HG02970 (cell line): ENCODE measurements at regions not wholly inside any gene's neighbourhood (a gene's known extent, or its start where the extent isn't known, plus 50 kb on each side); places are given as distances from the start of the nearest gene placed in this dataset.

Experiments used
- ATAC-seq: cut with Tn5 transposase; IDR thresholded peaks from one replicate; pipeline ENCODE4 v1.9.1; 2021; ENCODE audit warnings: mild to moderate bottlenecking, moderate library complexity, moderate number of reproducible peaks; ENCODE audit not compliant: unreplicated experiment, low FRiP score

- ATAC-seq: no peak
Observed at GRCh38 chr6:145228962-145229582, 506.2 kb downstream of the EPM2A start.

GRCh38 chr6:145233955-145234354 lies 501.4 kb downstream of the EPM2A start:
- no peak for ATAC-seq

- ATAC-seq: no peak
Observed at GRCh38 chr6:145235207-145235606, 500.1 kb downstream of the EPM2A start.

- no peak for ATAC-seq
Observed at GRCh38 chr6:145238787-145239186, 496.5 kb downstream of the EPM2A start.

- no peak for ATAC-seq
Observed at GRCh38 chr6:145241039-145241438, 494.3 kb downstream of the EPM2A start.

- no peak for ATAC-seq
Observed at GRCh38 chr6:145241721-145242120, 493.6 kb downstream of the EPM2A start.

GRCh38 chr6:145244349-145245100 lies 490.8 kb downstream of the EPM2A start:
- no peak for ATAC-seq

- no peak for ATAC-seq
Observed at GRCh38 chr6:145245119-145245518, 490.2 kb downstream of the EPM2A start.

GRCh38 chr6:145247692-145248419 lies 487.5 kb downstream of the EPM2A start:
- no peak for ATAC-seq

- ATAC-seq: no peak
Observed at GRCh38 chr6:145250436-145250835, 484.9 kb downstream of the EPM2A start.

GRCh38 chr6:145252737-145253136 lies 482.6 kb downstream of the EPM2A start:
- no peak for ATAC-seq

GRCh38 chr6:145254649-145255401 lies 480.5 kb downstream of the EPM2A start:
- no peak for ATAC-seq

- no peak for ATAC-seq
Observed at GRCh38 chr6:145257704-145258103, 477.6 kb downstream of the EPM2A start.

GRCh38 chr6:145258122-145258521 lies 477.2 kb downstream of the EPM2A start:
- no peak for ATAC-seq

- ATAC-seq: no peak
Observed at GRCh38 chr6:145260484-145261175, 474.7 kb downstream of the EPM2A start.

GRCh38 chr6:145261758-145262157 lies 473.6 kb downstream of the EPM2A start:
- no peak for ATAC-seq

- no peak for ATAC-seq
Observed at GRCh38 chr6:145262771-145263170, 472.5 kb downstream of the EPM2A start.

GRCh38 chr6:145263778-145264211 lies 471.5 kb downstream of the EPM2A start:
- ATAC-seq: no peak

GRCh38 chr6:145266432-145267075 lies 468.8 kb downstream of the EPM2A start:
- ATAC-seq: no peak
